ENCODE measurements at regions not wholly inside any gene's neighbourhood (a gene's known extent, or its start where the extent isn't known, plus 50 kb on each side); places are given as distances from the start of the nearest gene placed in this dataset.

- Histone ChIP-seq H3K36me3 (ENCODE audit: insufficient read depth, low read length) (no peaks in the 10 kb centered on the region), H3K4me1 (ENCODE audit: insufficient read depth, low read length) (peaks cover 89% of the 10 kb centered on the region), H3K4me3 (ENCODE audit: low read depth in 1 of 2, low read length in 2 of 2) (no peak overlapping the region), H3K27ac (ENCODE audit: low read depth, low read length) (no peak overlapping the region), H3K27me3 (ENCODE audit: control insufficient read depth in 1 of 2, insufficient read depth in 2 of 2, low read length in 2 of 2) (no peaks in the 10 kb centered on the region), H3K9ac (ENCODE audit: low read length) (no peak overlapping the region), H3K9me3 (ENCODE audit: low read length) (no peaks in the 10 kb centered on the region)
These were observed 401.2 kb downstream of the RPS24 start for GRCh38 chr10:78434886-78435285.

GRCh38 chr10:78435484-78436221 lies 402.0 kb downstream of the RPS24 start:
- H3K27me3 ChIP-seq (ENCODE audit: control insufficient read depth in 1 of 2, insufficient read depth in 2 of 2, low read length in 2 of 2): no peaks in the 10 kb centered on the region
- H3K4me1 ChIP-seq (ENCODE audit: insufficient read depth, low read length): peaks cover 86% of the 10 kb centered on the region

GRCh38 chr10:78436222-78436573 lies 402.5 kb downstream of the RPS24 start:
- peak overlapping the region; percentile 69 for H3K27ac ChIP-seq (ENCODE audit: low read depth, low read length)
- no peak overlapping the region for H3K4me3 ChIP-seq (ENCODE audit: low read depth in 1 of 2, low read length in 2 of 2)

More at GRCh38 chr10:78435484-78436221, 402.0 kb downstream of the RPS24 start:
- H3K36me3 ChIP-seq (ENCODE audit: insufficient read depth, low read length): no peaks in the 10 kb centered on the region
- no peak overlapping the region for H3K4me3 ChIP-seq (ENCODE audit: low read depth in 1 of 2, low read length in 2 of 2)
- H3K27ac ChIP-seq (ENCODE audit: low read depth, low read length): peak overlapping the region; percentile 69
- H3K9me3 ChIP-seq (ENCODE audit: low read length): no peaks in the 10 kb centered on the region
- no peak overlapping the region for H3K9ac ChIP-seq (ENCODE audit: low read length)

GRCh38 chr10:78436706-78437406 lies 403.2 kb downstream of the RPS24 start:
- H3K4me3 ChIP-seq (ENCODE audit: low read depth in 1 of 2, low read length in 2 of 2): peak overlapping the region in 1 of 2 donors; percentile 18
- H3K4me1 ChIP-seq (ENCODE audit: insufficient read depth, low read length): peaks cover 77% of the 10 kb centered on the region
- no peaks in the 10 kb centered on the region for H3K27me3 ChIP-seq (ENCODE audit: control insufficient read depth in 1 of 2, insufficient read depth in 2 of 2, low read length in 2 of 2)
- H3K9ac ChIP-seq (ENCODE audit: low read length): no peak overlapping the region
- H3K9me3 ChIP-seq (ENCODE audit: low read length): no peaks in the 10 kb centered on the region
- no peaks in the 10 kb centered on the region for H3K36me3 ChIP-seq (ENCODE audit: insufficient read depth, low read length)
- peak overlapping the region; percentile 69 for H3K27ac ChIP-seq (ENCODE audit: low read depth, low read length)

More at GRCh38 chr10:78436222-78436573, 402.5 kb downstream of the RPS24 start:
- no peak overlapping the region for H3K9ac ChIP-seq (ENCODE audit: low read length)
- H3K4me1 ChIP-seq (ENCODE audit: insufficient read depth, low read length): peaks cover 81% of the 10 kb centered on the region
- H3K27me3 ChIP-seq (ENCODE audit: control insufficient read depth in 1 of 2, insufficient read depth in 2 of 2, low read length in 2 of 2): no peaks in the 10 kb centered on the region
- no peaks in the 10 kb centered on the region for H3K9me3 ChIP-seq (ENCODE audit: low read length)
- H3K36me3 ChIP-seq (ENCODE audit: insufficient read depth, low read length): no peaks in the 10 kb centered on the region

- no peaks in the 10 kb centered on the region for H3K36me3 ChIP-seq (ENCODE audit: insufficient read depth, low read length)
- H3K9ac ChIP-seq (ENCODE audit: low read length): no peak overlapping the region
- H3K27ac ChIP-seq (ENCODE audit: low read depth, low read length): peak overlapping the region; percentile 69
- H3K27me3 ChIP-seq (ENCODE audit: control insufficient read depth in 1 of 2, insufficient read depth in 2 of 2, low read length in 2 of 2): no peaks in the 10 kb centered on the region
- peaks cover 72% of the 10 kb centered on the region for H3K4me1 ChIP-seq (ENCODE audit: insufficient read depth, low read length)
- H3K4me3 ChIP-seq (ENCODE audit: low read depth in 1 of 2, low read length in 2 of 2): peak overlapping the region in 1 of 2 donors; percentile 18
- H3K9me3 ChIP-seq (ENCODE audit: low read length): no peaks in the 10 kb centered on the region
These were observed 403.7 kb downstream of the RPS24 start for GRCh38 chr10:78437407-78437768.

- H3K36me3 ChIP-seq (ENCODE audit: insufficient read depth, low read length): no peaks in the 10 kb centered on the region
- H3K27ac ChIP-seq (ENCODE audit: low read depth, low read length): peak overlapping the region; percentile 64
- H3K4me1 ChIP-seq (ENCODE audit: insufficient read depth, low read length): peaks cover 63% of the 10 kb centered on the region
- no peak overlapping the region for H3K9ac ChIP-seq (ENCODE audit: low read length)
- H3K4me3 ChIP-seq (ENCODE audit: low read depth in 1 of 2, low read length in 2 of 2): no peak overlapping the region
- no peaks in the 10 kb centered on the region for H3K27me3 ChIP-seq (ENCODE audit: control insufficient read depth in 1 of 2, insufficient read depth in 2 of 2, low read length in 2 of 2)
- no peaks in the 10 kb centered on the region for H3K9me3 ChIP-seq (ENCODE audit: low read length)
These were observed 404.6 kb downstream of the RPS24 start for GRCh38 chr10:78437998-78438906.

- no peak overlapping the region for H3K4me3 ChIP-seq (ENCODE audit: low read depth in 1 of 2, low read length in 2 of 2)
These were observed 405.5 kb downstream of the RPS24 start for GRCh38 chr10:78438907-78439809.

GRCh38 chr10:78441010-78441409 lies 407.3 kb downstream of the RPS24 start:
- Histone ChIP-seq H3K36me3 (ENCODE audit: insufficient read depth, low read length) (no peaks in the 10 kb centered on the region), H3K9me3 (ENCODE audit: low read length) (no peaks in the 10 kb centered on the region), H3K27me3 (ENCODE audit: control insufficient read depth in 1 of 2, insufficient read depth in 2 of 2, low read length in 2 of 2) (no peaks in the 10 kb centered on the region), H3K4me3 (ENCODE audit: low read depth in 1 of 2, low read length in 2 of 2) (no peak overlapping the region), H3K9ac (ENCODE audit: low read length) (no peak overlapping the region), H3K27ac (ENCODE audit: low read depth, low read length) (no peak overlapping the region), H3K4me1 (ENCODE audit: insufficient read depth, low read length) (peaks cover 36% of the 10 kb centered on the region)

More at GRCh38 chr10:78438907-78439809, 405.5 kb downstream of the RPS24 start:
- H3K36me3 ChIP-seq (ENCODE audit: insufficient read depth, low read length): no peaks in the 10 kb centered on the region
- H3K27me3 ChIP-seq (ENCODE audit: control insufficient read depth in 1 of 2, insufficient read depth in 2 of 2, low read length in 2 of 2): no peaks in the 10 kb centered on the region
- H3K4me1 ChIP-seq (ENCODE audit: insufficient read depth, low read length): peaks cover 54% of the 10 kb centered on the region
- no peaks in the 10 kb centered on the region for H3K9me3 ChIP-seq (ENCODE audit: low read length)
- H3K9ac ChIP-seq (ENCODE audit: low read length): no peak overlapping the region
- no peak overlapping the region for H3K27ac ChIP-seq (ENCODE audit: low read depth, low read length)

- H3K4me1 ChIP-seq (ENCODE audit: insufficient read depth, low read length): peaks cover 29% of the 10 kb centered on the region
- H3K36me3 ChIP-seq (ENCODE audit: insufficient read depth, low read length): no peaks in the 10 kb centered on the region
- H3K4me3 ChIP-seq (ENCODE audit: low read depth in 1 of 2, low read length in 2 of 2): no peak overlapping the region
- no peaks in the 10 kb centered on the region for H3K9me3 ChIP-seq (ENCODE audit: low read length)
- no peak overlapping the region for H3K27ac ChIP-seq (ENCODE audit: low read depth, low read length)
- H3K9ac ChIP-seq (ENCODE audit: low read length): no peak overlapping the region
- H3K27me3 ChIP-seq (ENCODE audit: control insufficient read depth in 1 of 2, insufficient read depth in 2 of 2, low read length in 2 of 2): no peaks in the 10 kb centered on the region
These were observed 408.0 kb downstream of the RPS24 start for GRCh38 chr10:78441694-78442093.

GRCh38 chr10:78442836-78443550 lies 409.3 kb downstream of the RPS24 start:
- Histone ChIP-seq H3K9ac (ENCODE audit: low read length) (no peak overlapping the region), H3K9me3 (ENCODE audit: low read length) (no peaks in the 10 kb centered on the region), H3K36me3 (ENCODE audit: insufficient read depth, low read length) (no peaks in the 10 kb centered on the region), H3K27ac (ENCODE audit: low read depth, low read length) (no peak overlapping the region), H3K4me3 (ENCODE audit: low read depth in 1 of 2, low read length in 2 of 2) (no peak overlapping the region), H3K4me1 (ENCODE audit: insufficient read depth, low read length) (peaks cover 16% of the 10 kb centered on the region), H3K27me3 (ENCODE audit: control insufficient read depth in 1 of 2, insufficient read depth in 2 of 2, low read length in 2 of 2) (no peaks in the 10 kb centered on the region)
